AG04449 (cell line): ENCODE measurements at regions not wholly inside any gene's neighbourhood (a gene's known extent, or its start where the extent isn't known, plus 50 kb on each side); places are given as distances from the start of the nearest gene placed in this dataset.
A peak's percentile ranks its signal among the peaks of the same experiment; 100 is the strongest.
"Not testable (repeated sequence)": the region's sequence is repeated elsewhere in the genome, so short reads cannot be mapped to it uniquely, and the experiment has no call there.

Source experiments
- CTCF ChIA-PET: fragments of 350-600 bp; formaldehyde crosslinking; extraction: SDS; loops from one replicate; lab custom pipeline; 2021; ENCODE audit warnings: antibody characterized with exemption; lab: Yijun Ruan, JAX
- POLR2A ChIA-PET: fragments of 400-600, 350-600 bp; formaldehyde crosslinking; extraction: SDS; loops from one replicate; lab custom pipeline; 2020; ENCODE audit warnings: antibody characterized with exemption, inconsistent platforms; lab: Yijun Ruan, JAX
- DNase-seq: peaks from one replicate; pipeline ENCODE4 v3.0.0-alpha.2; 2010; ENCODE audit warnings: low read depth, low spot score
- H3K4me3 ChIP-seq: 2 replicates; pipeline ENCODE4 v1.5.1; 2011; ENCODE audit warnings: low read depth, mild to moderate bottlenecking, control low read depth, low read length
- TF ChIP-seq, protein P1 (sequence below): IDR thresholded peaks from one replicate; pipeline ENCODE4 v1.5.1; 2011; ENCODE audit warnings: mild to moderate bottlenecking, moderate library complexity, low read length, control low read depth, inconsistent platforms; ENCODE audit not compliant: insufficient read depth; ENCODE audit errors: missing control alignments

- DNase-seq, result no peak
- TF ChIP-seq, protein P1, sequence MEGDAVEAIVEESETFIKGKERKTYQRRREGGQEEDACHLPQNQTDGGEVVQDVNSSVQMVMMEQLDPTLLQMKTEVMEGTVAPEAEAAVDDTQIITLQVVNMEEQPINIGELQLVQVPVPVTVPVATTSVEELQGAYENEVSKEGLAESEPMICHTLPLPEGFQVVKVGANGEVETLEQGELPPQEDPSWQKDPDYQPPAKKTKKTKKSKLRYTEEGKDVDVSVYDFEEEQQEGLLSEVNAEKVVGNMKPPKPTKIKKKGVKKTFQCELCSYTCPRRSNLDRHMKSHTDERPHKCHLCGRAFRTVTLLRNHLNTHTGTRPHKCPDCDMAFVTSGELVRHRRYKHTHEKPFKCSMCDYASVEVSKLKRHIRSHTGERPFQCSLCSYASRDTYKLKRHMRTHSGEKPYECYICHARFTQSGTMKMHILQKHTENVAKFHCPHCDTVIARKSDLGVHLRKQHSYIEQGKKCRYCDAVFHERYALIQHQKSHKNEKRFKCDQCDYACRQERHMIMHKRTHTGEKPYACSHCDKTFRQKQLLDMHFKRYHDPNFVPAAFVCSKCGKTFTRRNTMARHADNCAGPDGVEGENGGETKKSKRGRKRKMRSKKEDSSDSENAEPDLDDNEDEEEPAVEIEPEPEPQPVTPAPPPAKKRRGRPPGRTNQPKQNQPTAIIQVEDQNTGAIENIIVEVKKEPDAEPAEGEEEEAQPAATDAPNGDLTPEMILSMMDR, result peak; percentile 9
- POLR2A ChIA-PET, result no interaction called here
- no peak overlapping the region for H3K4me3 ChIP-seq
- CTCF ChIA-PET, result no interaction called here
Observed at GRCh38 chr5:129271308-129271707, 176.8 kb downstream of the ISOC1 start.

- TF ChIP-seq, protein P1, result no peak
- ChIA-PET CTCF (no interaction called here), POLR2A (no interaction called here)
- DNase-seq, result no peak
- H3K4me3 ChIP-seq, result no peak overlapping the region
Observed at GRCh38 chr5:129284010-129284409, 176.1 kb upstream of the ADAMTS19 start.

- POLR2A ChIA-PET, CTCF ChIA-PET, DNase-seq, H3K4me3 ChIP-seq: not testable (repeated sequence)
Observed at GRCh38 chr5:129294216-129294615, 165.9 kb upstream of the ADAMTS19 start.

DNA sequence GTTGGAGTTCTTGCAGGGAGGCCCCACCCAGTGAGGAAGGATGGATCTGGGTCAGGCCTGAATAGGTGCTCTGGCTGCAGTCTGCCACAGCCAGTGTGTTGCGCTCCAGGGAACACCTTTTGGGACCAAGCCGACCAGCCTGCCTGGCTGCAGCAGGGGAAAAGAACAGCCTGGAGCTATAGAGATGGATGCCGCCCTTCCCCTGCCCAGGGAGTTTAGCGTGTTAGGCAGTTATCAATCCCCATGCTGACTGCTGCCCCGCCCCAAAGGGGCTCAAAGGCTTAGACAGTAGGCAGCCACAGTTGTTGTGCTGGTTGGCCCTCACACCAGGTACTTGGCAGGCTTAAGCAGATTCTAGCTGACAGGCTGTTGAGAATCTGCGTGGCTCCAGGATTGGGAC, 153.4 kb upstream of the ADAMTS19 start:
- TF ChIP-seq, protein P1, result no peak
- POLR2A ChIA-PET, result no interaction called here

GRCh38 chr5:129322968-129323367, 137.1 kb upstream of the ADAMTS19 start:
- ChIA-PET POLR2A (no interaction called here), CTCF (no interaction called here)
- H3K4me3 ChIP-seq, result no peak overlapping the region
- TF ChIP-seq, protein P1, result no peak
- no peak for DNase-seq

More for the DNA sequence above, 153.4 kb upstream of the ADAMTS19 start:
- CTCF ChIA-PET, result no interaction called here
- H3K4me3 ChIP-seq, result no peak overlapping the region
- DNase-seq, result no peak

GRCh38 chr5:129341306-129341705, 118.8 kb upstream of the ADAMTS19 start:
- no peak overlapping the region for H3K4me3 ChIP-seq
- POLR2A ChIA-PET, result no interaction called here
- DNase-seq, result no peak
- TF ChIP-seq, protein P1, result no peak
- CTCF ChIA-PET, result no interaction called here

GRCh38 chr5:129342796-129343195, 117.3 kb upstream of the ADAMTS19 start:
- DNase-seq, result no peak
- ChIA-PET CTCF (no interaction called here), POLR2A (no interaction called here)
- H3K4me3 ChIP-seq, result no peak overlapping the region
- TF ChIP-seq, protein P1, result no peak
